HG02981 (cell line): ENCODE measurements at regions not wholly inside any gene's neighbourhood (a gene's known extent, or its start where the extent isn't known, plus 50 kb on each side); places are given as distances from the start of the nearest gene placed in this dataset.
"Not testable (repeated sequence)": the region's sequence is repeated elsewhere in the genome, so short reads cannot be mapped to it uniquely, and the experiment has no call there.

Experiments
- ATAC-seq: cut with Tn5 transposase; IDR thresholded peaks from one replicate; pipeline ENCODE4 v1.9.1; 2021; ENCODE audit warnings: mild to moderate bottlenecking, moderate library complexity; ENCODE audit not compliant: unreplicated experiment

GRCh38 chr6:137610702-137611101 lies 116.5 kb upstream of the OLIG3 start:
- no peak for ATAC-seq

- ATAC-seq = no peak
Observed at GRCh38 chr6:137623293-137623692, 129.1 kb upstream of the OLIG3 start.

- no peak for ATAC-seq
Observed at GRCh38 chr6:137625100-137625661, 131.0 kb upstream of the OLIG3 start.

- no peak for ATAC-seq
Observed at GRCh38 chr6:137625808-137626207, 131.6 kb upstream of the OLIG3 start.

- no peak for ATAC-seq
Observed at GRCh38 chr6:137630666-137631065, 136.5 kb upstream of the OLIG3 start.

GRCh38 chr6:137631323-137631722 lies 137.1 kb upstream of the OLIG3 start:
- no peak for ATAC-seq

GRCh38 chr6:137634177-137634576 lies 140.0 kb upstream of the OLIG3 start:
- not testable (repeated sequence) for ATAC-seq

GRCh38 chr6:137637121-137637520 lies 142.9 kb upstream of the OLIG3 start:
- ATAC-seq = no peak

- ATAC-seq = no peak
Observed at GRCh38 chr6:137638926-137639706, 144.9 kb upstream of the OLIG3 start.

- ATAC-seq = no peak
Observed at GRCh38 chr6:137640086-137640485, 145.9 kb upstream of the OLIG3 start.

GRCh38 chr6:137641474-137642077 lies 147.4 kb upstream of the OLIG3 start:
- peak; percentile 71 for ATAC-seq

GRCh38 chr6:137643210-137643609 lies 149.0 kb upstream of the OLIG3 start:
- ATAC-seq = not testable (repeated sequence)

- ATAC-seq = not testable (repeated sequence)
Observed at GRCh38 chr6:137643644-137644043, 149.4 kb upstream of the OLIG3 start.

GRCh38 chr6:137645850-137646249 lies 151.7 kb upstream of the OLIG3 start:
- ATAC-seq = no peak

- no peak for ATAC-seq
Observed at GRCh38 chr6:137646484-137646883, 152.3 kb upstream of the OLIG3 start.

GRCh38 chr6:137647762-137648447 lies 153.7 kb upstream of the OLIG3 start:
- no peak for ATAC-seq

GRCh38 chr6:137650720-137651119 lies 156.5 kb upstream of the OLIG3 start:
- ATAC-seq = no peak

- no peak for ATAC-seq
Observed at GRCh38 chr6:137651178-137651577, 157.0 kb upstream of the OLIG3 start.

- ATAC-seq = no peak
Observed at GRCh38 chr6:137651591-137652335, 157.6 kb upstream of the OLIG3 start.

- ATAC-seq = no peak
Observed at GRCh38 chr6:137652961-137653705, 158.9 kb upstream of the OLIG3 start.
